ENCODE measurements at regions not wholly inside any gene's neighbourhood (a gene's known extent, or its start where the extent isn't known, plus 50 kb on each side); places are given as distances from the start of the nearest gene placed in this dataset.

- DNase-seq (ENCODE audit: extremely low spot score) = no peak
- no peak for TF ChIP-seq CTCF (IDR thresholded peaks at IDR 0.05; ENCODE audit: control extremely low read depth, extremely low read depth, low read depth, missing control alignments)
- POLR2A ChIA-PET = interaction anchor here (0.6 kb wide), 1 partner anchor 410 kb away, joined by 13 read pairs; no protein-coding TSS in a partner anchor
- CTCF ChIA-PET = interaction anchor here (1.0 to 2.4 kb wide), 8 partner anchors 9 to 112 kb away, joined by 3 to 8 read pairs (median 4); no protein-coding TSS in a partner anchor
These were observed 106.3 kb upstream of the TOP3B start for GRCh38 chr22:22088658-22089458.

- CTCF ChIA-PET = interaction anchor here (1.0 to 2.4 kb wide), 8 partner anchors 8 to 113 kb away, joined by 3 to 8 read pairs (median 4); no protein-coding TSS in a partner anchor
- DNase-seq (ENCODE audit: extremely low spot score) = no peak
- POLR2A ChIA-PET = no interaction called here
- TF ChIP-seq CTCF (IDR thresholded peaks at IDR 0.05; ENCODE audit: control extremely low read depth, extremely low read depth, low read depth, missing control alignments) = no peak
These were observed 105.5 kb upstream of the TOP3B start for GRCh38 chr22:22087854-22088657.

GRCh38 chr22:22086501-22087158 lies 104.0 kb upstream of the TOP3B start:
- POLR2A ChIA-PET = no interaction called here
- TF ChIP-seq CTCF (IDR thresholded peaks at IDR 0.05; ENCODE audit: control extremely low read depth, extremely low read depth, low read depth, missing control alignments) = no peak
- CTCF ChIA-PET = interaction anchor here (1.2 to 5.4 kb wide), 4 partner anchors 13 to 49 kb away, joined by 3 to 28 read pairs (median 4); no protein-coding TSS in a partner anchor

GRCh38 chr22:22085702-22086500 lies 103.3 kb upstream of the TOP3B start:
- no peak for TF ChIP-seq CTCF (IDR thresholded peaks at IDR 0.05; ENCODE audit: control extremely low read depth, extremely low read depth, low read depth, missing control alignments)
- CTCF ChIA-PET = interaction anchor here (1.2 to 5.4 kb wide), 3 partner anchors 12 to 25 kb away, joined by 3 to 28 read pairs (median 3); no protein-coding TSS in a partner anchor
- no peak for DNase-seq (ENCODE audit: extremely low spot score)
- POLR2A ChIA-PET = no interaction called here

More at GRCh38 chr22:22086501-22087158, 104.0 kb upstream of the TOP3B start:
- DNase-seq (ENCODE audit: extremely low spot score) = no peak

GRCh38 chr22:22084089-22084711 lies 101.6 kb upstream of the TOP3B start:
- ChIA-PET CTCF (interaction anchor here (1.0 to 5.4 kb wide), 3 partner anchors 16 to 28 kb away, joined by 4 to 28 read pairs (median 13); no protein-coding TSS in a partner anchor), POLR2A (no interaction called here)
- no peak for DNase-seq (ENCODE audit: extremely low spot score)
- no peak for TF ChIP-seq CTCF (IDR thresholded peaks at IDR 0.05; ENCODE audit: control extremely low read depth, extremely low read depth, low read depth, missing control alignments)
